WTC11 (cell line): ENCODE measurements at regions not wholly inside any gene's neighbourhood (a gene's known extent, or its start where the extent isn't known, plus 50 kb on each side); places are given as distances from the start of the nearest gene placed in this dataset.

Source experiments
- ATF1 ChIP-seq: sonication (generic); formaldehyde crosslinking; IDR thresholded peaks from 2 replicates; pipeline ENCODE4 v1.8.1; 2023; ENCODE audit warnings: mild to moderate bottlenecking, moderate library complexity, missing genetic modification reagents
- CBFB ChIP-seq: sonication (generic); formaldehyde crosslinking; IDR thresholded peaks from 2 replicates; pipeline ENCODE4 v1.8.1; 2022; ENCODE audit warnings: mild to moderate bottlenecking, low read depth, missing genetic modification reagents
- FOXP1 ChIP-seq: sonication (generic); formaldehyde crosslinking; IDR thresholded peaks from 2 replicates; pipeline ENCODE4 v1.8.0; 2022; ENCODE audit warnings: missing genetic modification reagents, mild to moderate bottlenecking, moderate library complexity, borderline replicate concordance
- TF ChIP-seq, protein P1 (sequence below): fragments of 200-600 bp; IDR thresholded peaks from 2 replicates; pipeline ENCODE4 v1.8.0; 2022; ENCODE audit warnings: antibody characterized with exemption
- TF ChIP-seq, protein P2 (sequence below): sonication (generic); formaldehyde crosslinking; IDR thresholded peaks from 2 replicates; pipeline ENCODE4 v1.8.0; 2022; ENCODE audit warnings: mild to moderate bottlenecking, missing genetic modification reagents
- TF ChIP-seq, protein P3 (sequence below): sonication (generic); formaldehyde crosslinking; IDR thresholded peaks from 2 replicates; pipeline ENCODE4 v1.8.1; 2023; ENCODE audit warnings: mild to moderate bottlenecking, missing genetic modification reagents, moderate library complexity
- TF ChIP-seq, protein P4 (sequence below): sonication (generic); formaldehyde crosslinking; IDR thresholded peaks from 2 replicates; pipeline ENCODE4 v1.8.1; 2023; ENCODE audit warnings: mild to moderate bottlenecking, missing genetic modification reagents

DNA sequence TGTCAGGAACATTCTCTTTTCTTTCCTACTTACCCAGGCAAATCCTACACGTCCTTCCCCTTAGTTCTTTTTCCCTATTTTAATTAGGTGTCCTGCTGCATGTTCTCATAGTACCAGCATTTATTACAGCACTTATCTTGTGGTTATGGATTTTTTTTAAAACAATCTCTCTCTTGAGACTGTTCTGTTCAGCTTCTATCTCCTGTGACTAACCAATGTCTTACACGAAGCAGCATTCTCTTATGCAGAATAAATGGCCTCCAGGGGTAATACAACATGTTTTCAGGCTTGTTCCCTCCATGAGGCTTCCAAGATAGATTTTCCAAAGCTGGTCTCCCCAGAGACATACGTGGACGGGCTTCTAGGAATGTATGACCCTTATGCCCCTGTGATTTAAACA, 1096.1 kb upstream of the CELF2 start:
- no peak for TF ChIP-seq FOXP1 (CRISPR knock-in tag)
- TF ChIP-seq, protein P1, sequence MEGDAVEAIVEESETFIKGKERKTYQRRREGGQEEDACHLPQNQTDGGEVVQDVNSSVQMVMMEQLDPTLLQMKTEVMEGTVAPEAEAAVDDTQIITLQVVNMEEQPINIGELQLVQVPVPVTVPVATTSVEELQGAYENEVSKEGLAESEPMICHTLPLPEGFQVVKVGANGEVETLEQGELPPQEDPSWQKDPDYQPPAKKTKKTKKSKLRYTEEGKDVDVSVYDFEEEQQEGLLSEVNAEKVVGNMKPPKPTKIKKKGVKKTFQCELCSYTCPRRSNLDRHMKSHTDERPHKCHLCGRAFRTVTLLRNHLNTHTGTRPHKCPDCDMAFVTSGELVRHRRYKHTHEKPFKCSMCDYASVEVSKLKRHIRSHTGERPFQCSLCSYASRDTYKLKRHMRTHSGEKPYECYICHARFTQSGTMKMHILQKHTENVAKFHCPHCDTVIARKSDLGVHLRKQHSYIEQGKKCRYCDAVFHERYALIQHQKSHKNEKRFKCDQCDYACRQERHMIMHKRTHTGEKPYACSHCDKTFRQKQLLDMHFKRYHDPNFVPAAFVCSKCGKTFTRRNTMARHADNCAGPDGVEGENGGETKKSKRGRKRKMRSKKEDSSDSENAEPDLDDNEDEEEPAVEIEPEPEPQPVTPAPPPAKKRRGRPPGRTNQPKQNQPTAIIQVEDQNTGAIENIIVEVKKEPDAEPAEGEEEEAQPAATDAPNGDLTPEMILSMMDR: no peak
- TF ChIP-seq, protein P2, sequence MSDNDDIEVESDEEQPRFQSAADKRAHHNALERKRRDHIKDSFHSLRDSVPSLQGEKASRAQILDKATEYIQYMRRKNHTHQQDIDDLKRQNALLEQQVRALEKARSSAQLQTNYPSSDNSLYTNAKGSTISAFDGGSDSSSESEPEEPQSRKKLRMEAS (CRISPR knock-in tag): no peak
- TF ChIP-seq ATF1 (CRISPR knock-in tag): no peak
- TF ChIP-seq, protein P3, sequence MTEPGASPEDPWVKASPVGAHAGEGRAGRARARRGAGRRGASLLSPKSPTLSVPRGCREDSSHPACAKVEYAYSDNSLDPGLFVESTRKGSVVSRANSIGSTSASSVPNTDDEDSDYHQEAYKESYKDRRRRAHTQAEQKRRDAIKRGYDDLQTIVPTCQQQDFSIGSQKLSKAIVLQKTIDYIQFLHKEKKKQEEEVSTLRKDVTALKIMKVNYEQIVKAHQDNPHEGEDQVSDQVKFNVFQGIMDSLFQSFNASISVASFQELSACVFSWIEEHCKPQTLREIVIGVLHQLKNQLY (CRISPR knock-in tag): no peak
- TF ChIP-seq, protein P4, sequence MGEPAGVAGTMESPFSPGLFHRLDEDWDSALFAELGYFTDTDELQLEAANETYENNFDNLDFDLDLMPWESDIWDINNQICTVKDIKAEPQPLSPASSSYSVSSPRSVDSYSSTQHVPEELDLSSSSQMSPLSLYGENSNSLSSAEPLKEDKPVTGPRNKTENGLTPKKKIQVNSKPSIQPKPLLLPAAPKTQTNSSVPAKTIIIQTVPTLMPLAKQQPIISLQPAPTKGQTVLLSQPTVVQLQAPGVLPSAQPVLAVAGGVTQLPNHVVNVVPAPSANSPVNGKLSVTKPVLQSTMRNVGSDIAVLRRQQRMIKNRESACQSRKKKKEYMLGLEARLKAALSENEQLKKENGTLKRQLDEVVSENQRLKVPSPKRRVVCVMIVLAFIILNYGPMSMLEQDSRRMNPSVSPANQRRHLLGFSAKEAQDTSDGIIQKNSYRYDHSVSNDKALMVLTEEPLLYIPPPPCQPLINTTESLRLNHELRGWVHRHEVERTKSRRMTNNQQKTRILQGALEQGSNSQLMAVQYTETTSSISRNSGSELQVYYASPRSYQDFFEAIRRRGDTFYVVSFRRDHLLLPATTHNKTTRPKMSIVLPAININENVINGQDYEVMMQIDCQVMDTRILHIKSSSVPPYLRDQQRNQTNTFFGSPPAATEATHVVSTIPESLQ (CRISPR knock-in tag): no peak
- TF ChIP-seq CBFB (CRISPR knock-in tag): no peak
